ENCODE measurements at regions not wholly inside any gene's neighbourhood (a gene's known extent, or its start where the extent isn't known, plus 50 kb on each side); places are given as distances from the start of the nearest gene placed in this dataset.

- DNase-seq, result peak; percentile 49
Measured at GRCh38 chr13:85864963-85865530, 65.8 kb upstream of the SLITRK6 start.

GRCh38 chr13:85853901-85854663 is 54.9 kb upstream of the SLITRK6 start:
- no peak for DNase-seq

- DNase-seq, result no peak
Measured at GRCh38 chr13:85853161-85853894, 54.1 kb upstream of the SLITRK6 start.
